ENCODE measurements at regions not wholly inside any gene's neighbourhood (a gene's known extent, or its start where the extent isn't known, plus 50 kb on each side); places are given as distances from the start of the nearest gene placed in this dataset.

- DNase-seq, result no peak
Measured at GRCh38 chr6:156725712-156726111, 51.5 kb upstream of the ARID1B start.

DNA sequence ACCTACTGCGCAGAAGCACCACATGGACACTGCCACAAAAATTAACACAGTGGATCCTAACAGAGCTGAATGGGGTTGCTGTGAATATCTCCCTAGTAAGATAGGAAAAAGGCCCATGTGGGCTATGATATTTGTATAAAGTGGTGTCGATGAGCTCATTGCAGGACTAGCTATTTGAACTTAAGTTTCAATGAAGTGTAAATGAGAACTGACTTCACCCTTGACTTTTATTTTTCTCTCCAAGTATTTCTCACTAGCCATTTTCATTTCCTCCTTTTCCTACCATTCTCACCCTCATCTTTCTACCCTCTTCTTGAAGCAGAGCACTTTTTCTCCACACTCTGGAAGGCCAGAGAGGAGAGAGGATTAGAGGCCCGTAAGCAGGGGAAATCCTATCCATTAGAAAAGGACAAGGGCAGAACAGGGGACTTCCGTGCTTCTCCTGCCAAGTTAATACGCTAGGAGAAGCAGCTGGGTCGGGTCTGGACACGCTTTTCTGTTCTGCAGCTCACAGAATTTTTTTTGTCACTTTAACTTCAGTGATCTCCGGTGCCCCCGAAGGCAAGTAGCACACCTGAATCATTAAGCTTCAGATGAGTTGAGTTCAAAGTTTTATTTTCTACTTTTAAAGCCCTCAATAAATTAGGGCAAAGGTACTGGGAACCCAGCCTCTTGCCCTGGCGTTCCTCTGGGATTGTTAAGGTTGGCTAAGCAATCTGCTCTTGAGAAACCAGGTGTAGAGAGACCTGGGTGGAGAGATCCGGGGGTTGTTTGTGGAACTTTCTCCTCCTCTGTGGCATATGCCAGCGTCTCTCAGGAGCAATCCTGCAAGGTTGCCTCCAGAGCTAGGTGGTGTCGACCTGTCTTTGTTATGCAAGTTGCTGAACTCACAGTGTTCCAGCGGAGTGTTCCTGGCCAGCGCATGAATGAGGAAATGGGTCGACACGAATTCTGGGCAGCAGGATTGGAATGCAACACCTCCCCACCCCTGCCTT is 56.2 kb upstream of the ARID1B start:
- no peak for DNase-seq

DNA sequence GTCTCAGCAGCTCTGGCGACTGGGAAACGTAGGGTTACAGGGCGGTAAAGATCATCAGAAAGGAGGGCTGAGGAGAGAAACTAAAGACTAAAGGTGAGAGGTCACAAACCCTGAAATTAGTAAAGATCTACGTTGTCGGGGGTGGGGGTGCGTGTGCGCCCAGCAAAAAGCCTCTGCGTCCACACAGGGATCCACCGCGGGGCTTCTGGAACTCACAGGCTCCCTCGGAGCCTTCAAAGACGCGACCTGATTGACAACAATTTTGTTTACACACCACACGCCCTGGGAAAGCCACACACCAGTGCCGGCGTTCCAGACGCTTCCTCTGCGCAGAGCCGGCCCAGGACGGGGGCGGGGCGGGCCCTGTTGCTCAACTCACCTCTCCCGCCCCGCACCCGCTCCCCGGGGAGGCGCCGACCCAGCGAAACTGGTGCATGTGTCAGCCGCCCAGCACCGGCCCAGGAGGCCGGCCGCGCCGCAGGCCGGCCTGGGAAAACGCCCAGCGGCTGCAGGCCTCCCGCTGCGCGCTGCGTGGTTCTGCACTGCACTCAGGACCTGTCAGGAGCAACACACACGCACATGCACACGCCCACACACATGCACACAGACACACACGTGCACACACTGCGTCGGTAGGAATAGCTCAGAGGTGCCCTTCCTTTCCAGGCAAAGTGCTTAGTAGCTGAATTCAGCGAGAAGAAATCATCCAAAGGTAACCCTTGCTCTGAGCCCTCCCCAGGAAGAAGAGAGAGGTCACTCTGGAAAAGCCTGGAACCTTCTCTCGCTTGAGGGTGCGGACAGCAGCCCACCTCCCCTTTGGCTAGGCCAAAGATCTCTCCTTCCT is 57.2 kb upstream of the ARID1B start:
- peak; percentile 50 for DNase-seq

- no peak for DNase-seq
Measured at GRCh38 chr6:156719395-156719719, 57.8 kb upstream of the ARID1B start.

- no peak for DNase-seq
Measured at GRCh38 chr6:156718647-156719394, 58.4 kb upstream of the ARID1B start.

DNA sequence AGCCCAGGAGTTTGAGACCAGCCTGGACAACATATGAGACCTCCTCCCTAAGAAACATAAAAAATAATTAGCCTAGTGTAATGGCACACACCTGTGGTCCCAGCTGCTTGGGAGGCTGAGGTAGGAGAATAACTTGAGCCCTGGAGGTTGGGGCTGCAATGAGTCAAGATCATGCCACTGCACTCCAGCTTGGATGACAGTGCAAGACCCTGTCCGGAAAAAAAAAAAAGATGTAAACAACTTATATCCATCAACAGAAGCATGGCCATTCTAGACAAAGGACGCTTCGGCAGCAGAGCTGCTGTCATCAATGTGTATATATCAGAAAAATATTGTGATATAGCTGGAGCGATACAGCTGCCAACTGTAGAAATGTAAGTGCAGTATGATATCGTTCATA is 59.6 kb upstream of the ARID1B start:
- DNase-seq, result no peak

DNA sequence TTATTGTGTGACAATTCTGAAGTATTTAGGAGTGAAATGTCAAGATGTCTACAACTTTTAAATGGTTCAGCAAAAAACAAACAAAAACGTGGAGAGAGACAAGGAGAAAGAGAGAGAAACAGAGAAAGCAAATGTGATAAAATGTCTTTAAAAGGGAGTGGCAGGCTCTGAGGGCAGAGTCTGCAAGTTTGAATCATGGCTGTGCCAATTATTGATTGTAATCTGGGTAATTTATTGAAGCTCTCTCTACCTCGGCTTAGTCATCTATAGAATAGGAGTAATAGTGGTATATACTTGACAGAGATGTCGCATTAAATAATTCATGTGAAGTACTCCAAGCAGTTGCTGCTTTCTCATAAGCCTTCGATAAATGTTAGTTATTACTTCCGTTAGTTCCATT is 61.3 kb upstream of the ARID1B start:
- DNase-seq, result no peak

GRCh38 chr6:156713548-156713947 is 63.6 kb upstream of the ARID1B start:
- no peak for DNase-seq

- DNase-seq, result no peak
Measured at GRCh38 chr6:156710479-156710878, 66.7 kb upstream of the ARID1B start.

GRCh38 chr6:156707818-156708217 is 69.4 kb upstream of the ARID1B start:
- DNase-seq, result no peak

GRCh38 chr6:156703719-156704118 is 73.5 kb upstream of the ARID1B start:
- DNase-seq, result no peak

GRCh38 chr6:156701966-156702365 is 75.2 kb upstream of the ARID1B start:
- DNase-seq, result no peak

GRCh38 chr6:156700440-156701057 is 76.6 kb upstream of the ARID1B start:
- DNase-seq, result no peak

GRCh38 chr6:156699935-156700334 is 77.2 kb upstream of the ARID1B start:
- no peak for DNase-seq

- DNase-seq, result no peak
Measured at GRCh38 chr6:156699017-156699421, 78.2 kb upstream of the ARID1B start.

- no peak for DNase-seq
Measured at GRCh38 chr6:156698239-156699016, 78.8 kb upstream of the ARID1B start.

- DNase-seq, result no peak
Measured at GRCh38 chr6:156697225-156697830, 79.8 kb upstream of the ARID1B start.

DNA sequence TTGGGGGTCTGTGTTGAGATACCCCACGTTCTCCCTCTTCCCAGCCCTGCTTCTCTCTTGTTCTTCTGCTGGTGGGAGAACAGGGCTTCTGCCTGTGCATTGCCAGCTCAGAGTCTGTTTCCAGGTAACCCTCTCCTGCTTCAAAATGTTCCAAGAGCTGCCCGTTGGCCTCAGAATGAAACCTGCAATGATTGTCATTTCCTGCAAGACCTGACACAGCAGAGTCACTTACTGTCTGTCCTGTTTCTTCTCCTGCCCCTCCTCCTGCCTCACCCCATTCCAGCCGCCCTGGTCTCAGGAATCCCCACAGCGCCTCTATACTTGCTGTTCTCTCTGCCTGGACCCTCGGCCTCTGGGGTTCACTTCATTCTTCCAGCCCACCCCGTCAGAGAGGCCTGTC is 81.4 kb upstream of the ARID1B start:
- no peak for DNase-seq

GRCh38 chr6:156694679-156695078 is 82.5 kb upstream of the ARID1B start:
- DNase-seq, result no peak

DNA sequence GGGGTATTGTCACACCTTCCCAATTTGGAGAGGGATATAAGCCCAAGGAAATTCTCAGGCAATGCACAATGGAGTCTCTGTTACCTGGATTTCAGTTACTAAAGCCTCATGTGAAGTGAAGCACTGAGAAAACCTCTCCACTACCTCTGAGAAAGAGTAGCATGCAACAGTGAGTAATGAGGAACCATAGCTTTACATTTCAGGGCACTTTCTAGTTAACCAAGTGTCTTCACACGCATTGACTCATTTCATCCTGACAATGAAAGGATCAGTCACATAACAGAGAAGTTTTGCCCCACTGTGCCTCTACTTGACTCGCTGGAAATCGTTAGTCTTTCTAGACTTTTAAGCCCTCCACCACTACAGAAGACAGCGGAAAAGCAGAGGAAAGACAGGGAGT is 86.2 kb upstream of the ARID1B start:
- DNase-seq, result no peak

GRCh38 chr6:156689656-156690055 is 87.5 kb upstream of the ARID1B start:
- DNase-seq, result no peak

DNA sequence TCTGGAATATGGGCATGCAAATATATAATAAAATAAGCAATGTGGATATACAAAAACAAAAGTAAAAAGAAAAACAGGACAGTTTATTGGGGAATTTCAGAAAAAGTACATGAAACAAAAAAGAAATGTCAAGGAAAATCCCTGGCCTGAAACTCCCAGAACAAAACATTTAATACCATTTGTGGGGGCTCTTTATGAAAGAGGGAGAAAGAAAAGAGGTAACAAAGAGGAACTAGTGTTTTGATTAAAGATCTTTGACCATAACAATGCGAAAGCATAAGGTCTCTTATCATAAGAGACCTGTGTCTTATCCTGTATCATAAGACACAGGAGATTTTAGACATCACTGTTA is 88.6 kb upstream of the ARID1B start:
- DNase-seq, result no peak
